BJ (cell line): ENCODE measurements at regions not wholly inside any gene's neighbourhood (a gene's known extent, or its start where the extent isn't known, plus 50 kb on each side); places are given as distances from the start of the nearest gene placed in this dataset.

Experiments used
- CTCF ChIA-PET: fragments of 350-600 bp; formaldehyde crosslinking; extraction: SDS; loops from one replicate; lab custom pipeline; 2021; ENCODE audit warnings: antibody characterized with exemption, inconsistent platforms; lab: Yijun Ruan, JAX
- POLR2A ChIA-PET: fragments of 300-600 bp; sonication (Branson Sonifier 250); formaldehyde crosslinking; extraction: SDS; loops from one replicate; lab custom pipeline; 2021; ENCODE audit warnings: antibody characterized with exemption; lab: Charles Lee
- DNase-seq: peaks from one replicate; pipeline ENCODE4 v3.0.0-alpha.2; 2011; ENCODE audit warnings: low read depth
- H3K27me3 ChIP-seq: 2 replicates; pipeline ENCODE4 v1.6.0; 2011; ENCODE audit warnings: low read length; ENCODE audit not compliant: control insufficient read depth, insufficient read depth
- H3K36me3 ChIP-seq: 2 replicates; pipeline ENCODE4 v1.5.1; 2011; ENCODE audit warnings: low read length; ENCODE audit not compliant: control insufficient read depth, insufficient read depth
- H3K4me3 ChIP-seq: 2 replicates; pipeline ENCODE4 v1.5.1; 2011; ENCODE audit warnings: low read depth, mild to moderate bottlenecking, control low read depth, low read length
- CTCF ChIP-seq: IDR thresholded peaks from 2 replicates; pipeline ENCODE4 v1.5.1; 2011; ENCODE audit warnings: low read depth, mild to moderate bottlenecking, control low read depth, inconsistent platforms, low read length, moderate library complexity; ENCODE audit not compliant: insufficient read depth

- TF ChIP-seq CTCF, result no peak
- Histone ChIP-seq H3K27me3 (no peaks in the 10 kb centered on the region; the same call in 1 of the 2 replicates), H3K4me3 (no peak overlapping the region), H3K36me3 (no peaks in the 10 kb centered on the region)
- DNase-seq, result no peak
- ChIA-PET CTCF (interaction anchor here (0.7 to 1.1 kb wide), 2 partner anchors 12 to 310 kb away, joined by 3 to 4 read pairs; no protein-coding TSS in a partner anchor), POLR2A (no interaction called here)
These were observed 293.0 kb downstream of the ADGB start for GRCh38 chr6:146891615-146892265.

GRCh38 chr6:146892283-146892612 is 293.5 kb downstream of the ADGB start:
- no peak for DNase-seq
- CTCF ChIA-PET, result interaction anchor here (0.7 to 1.1 kb wide), 2 partner anchors 12 to 393 kb away, joined by 3 to 4 read pairs; no protein-coding TSS in a partner anchor
- Histone ChIP-seq H3K36me3 (no peaks in the 10 kb centered on the region), H3K4me3 (no peak overlapping the region), H3K27me3 (no peaks in the 10 kb centered on the region; the same call in 1 of the 2 replicates)
- POLR2A ChIA-PET, result interaction anchor here (0.6 kb wide), 2 partner anchors 90 to 967 kb away, joined by 3 to 4 read pairs; no protein-coding TSS in a partner anchor
- TF ChIP-seq CTCF, result no peak

GRCh38 chr6:146892613-146893401 is 294.0 kb downstream of the ADGB start:
- peak; percentile 78 for DNase-seq
- ChIA-PET POLR2A (interaction anchor here (0.6 kb wide), 2 partner anchors 89 to 967 kb away, joined by 3 to 4 read pairs; no protein-coding TSS in a partner anchor), CTCF (interaction anchor here (0.7 to 1.1 kb wide), 2 partner anchors 11 to 393 kb away, joined by 3 to 4 read pairs; no protein-coding TSS in a partner anchor)
- Histone ChIP-seq H3K36me3 (no peaks in the 10 kb centered on the region), H3K4me3 (no peak overlapping the region), H3K27me3 (no peaks in the 10 kb centered on the region; the same call in 1 of the 2 replicates)
- no peak for TF ChIP-seq CTCF

GRCh38 chr6:146893690-146894089 is 294.9 kb downstream of the ADGB start:
- ChIA-PET POLR2A (no interaction called here), CTCF (no interaction called here)
- no peak for TF ChIP-seq CTCF
- no peaks in the 10 kb centered on the region for H3K36me3 ChIP-seq
- H3K4me3 ChIP-seq, result no peak overlapping the region
- DNase-seq, result no peak
- no peaks in the 10 kb centered on the region; the same call in 1 of the 2 replicates for H3K27me3 ChIP-seq

- DNase-seq, result no peak
- H3K36me3 ChIP-seq, result no peaks in the 10 kb centered on the region
- no peaks in the 10 kb centered on the region; the same call in 1 of the 2 replicates for H3K27me3 ChIP-seq
- TF ChIP-seq CTCF, result no peak
- H3K4me3 ChIP-seq, result no peak overlapping the region
- POLR2A ChIA-PET, result no interaction called here
- CTCF ChIA-PET, result interaction anchor here (0.5 kb wide), 1 partner anchor 38 kb away, joined by 3 read pairs; no protein-coding TSS in a partner anchor
These were observed 295.9 kb downstream of the ADGB start for GRCh38 chr6:146894624-146895023.
